NB4 (cell line): ENCODE measurements at regions not wholly inside any gene's neighbourhood (a gene's known extent, or its start where the extent isn't known, plus 50 kb on each side); places are given as distances from the start of the nearest gene placed in this dataset.

Experiments
- CTCF ChIP-seq: IDR thresholded peaks from one replicate; pipeline ENCODE4 v1.5.1; 2012; ENCODE audit warnings: low read depth, low read length
- MAX ChIP-seq: IDR thresholded peaks from 2 replicates; pipeline ENCODE4 v1.6.1; 2011; ENCODE audit warnings: low read depth, low read length
- MYC ChIP-seq: IDR thresholded peaks from 2 replicates; pipeline ENCODE4 v1.6.1; 2011; ENCODE audit warnings: low read depth, low read length
- POLR2A ChIP-seq: IDR thresholded peaks from 2 replicates; pipeline ENCODE4 v1.6.1; 2011; ENCODE audit warnings: mild to moderate bottlenecking; ENCODE audit not compliant: insufficient read length; ENCODE audit errors: extremely low read depth

- TF ChIP-seq CTCF = no peak
- no peak for TF ChIP-seq POLR2A
- no peak for TF ChIP-seq MAX
- TF ChIP-seq MYC = no peak
Measured at GRCh38 chr4:11614426-11614825, 185.7 kb upstream of the HS3ST1 start.
